HL-60/S4 (cell line): ENCODE measurements at regions not wholly inside any gene's neighbourhood (a gene's known extent, or its start where the extent isn't known, plus 50 kb on each side); places are given as distances from the start of the nearest gene placed in this dataset.

Source experiments
- in situ Hi-C: fragments of 300-500 bp; cut with MboI; formaldehyde crosslinking; loops from 2 replicates; pipeline ENCODE4 v1.14.3; 2022; ENCODE audit warnings: low sequenced_read_pairs

DNA sequence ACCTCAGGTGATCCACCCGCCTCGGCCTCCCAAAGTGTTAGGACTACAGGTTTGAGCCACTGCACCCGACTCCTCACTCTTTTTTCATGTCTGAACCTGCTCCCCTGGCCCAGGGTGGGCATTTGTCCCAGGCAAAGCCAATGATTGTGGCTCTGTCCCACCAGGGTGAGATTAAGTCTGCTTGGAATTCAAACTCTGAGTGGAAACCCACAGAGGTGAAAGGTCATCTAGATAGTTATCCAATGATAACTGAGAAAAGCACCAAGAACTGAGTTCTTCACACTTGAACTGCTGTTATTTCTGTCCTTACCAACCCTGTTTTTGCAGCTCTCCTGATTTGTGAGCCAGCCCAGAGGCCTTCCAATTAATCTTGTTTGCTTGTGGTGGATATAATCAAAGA, 62.4 kb upstream of the ACVR1 start:
- in situ Hi-C loops: no loop called here

DNA sequence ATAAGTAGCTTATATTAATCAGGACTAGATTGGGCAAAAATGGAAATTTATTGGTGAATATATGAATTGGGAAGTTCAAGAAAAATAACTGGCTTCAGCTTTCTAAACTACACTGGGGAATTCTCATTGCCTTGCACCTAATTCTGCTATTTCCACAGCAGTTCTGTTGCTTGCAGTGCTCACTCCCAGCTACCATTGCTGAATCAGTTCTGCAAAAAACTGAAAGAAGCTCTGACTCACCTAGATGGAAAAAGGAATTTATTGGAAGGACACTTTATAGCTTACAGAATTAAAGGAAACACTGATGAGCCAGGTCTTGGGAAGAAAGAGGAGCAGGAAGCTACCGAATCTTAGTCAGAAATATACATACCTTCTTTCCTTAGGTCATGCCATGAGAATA, 60.3 kb upstream of the ACVR1 start:
- in situ Hi-C loops: no loop called here

DNA sequence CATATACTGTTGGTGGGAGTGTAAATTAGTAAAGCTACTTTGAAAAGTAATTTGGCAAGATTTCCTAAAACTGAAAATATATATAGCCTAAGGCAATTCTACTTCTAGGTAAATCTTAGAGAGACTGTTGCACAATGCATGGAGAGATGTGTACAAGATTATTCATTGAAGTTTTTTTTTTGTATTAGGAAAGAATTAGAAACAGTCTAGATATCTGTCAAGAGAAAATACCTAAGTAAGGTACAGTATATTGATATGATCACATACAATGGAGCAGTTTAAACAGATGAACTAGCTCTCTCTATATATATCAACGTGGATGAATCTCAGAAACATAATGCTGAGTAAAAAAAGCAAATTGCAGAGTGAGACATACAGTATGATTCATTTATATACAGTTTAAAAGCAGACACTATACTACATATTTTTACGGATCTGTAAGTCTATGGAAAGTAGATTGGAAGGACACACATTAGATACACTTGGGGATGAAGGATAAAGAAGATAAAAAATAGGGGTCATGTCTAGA, 59.3 kb upstream of the ACVR1 start:
- in situ Hi-C loops: no loop called here

DNA sequence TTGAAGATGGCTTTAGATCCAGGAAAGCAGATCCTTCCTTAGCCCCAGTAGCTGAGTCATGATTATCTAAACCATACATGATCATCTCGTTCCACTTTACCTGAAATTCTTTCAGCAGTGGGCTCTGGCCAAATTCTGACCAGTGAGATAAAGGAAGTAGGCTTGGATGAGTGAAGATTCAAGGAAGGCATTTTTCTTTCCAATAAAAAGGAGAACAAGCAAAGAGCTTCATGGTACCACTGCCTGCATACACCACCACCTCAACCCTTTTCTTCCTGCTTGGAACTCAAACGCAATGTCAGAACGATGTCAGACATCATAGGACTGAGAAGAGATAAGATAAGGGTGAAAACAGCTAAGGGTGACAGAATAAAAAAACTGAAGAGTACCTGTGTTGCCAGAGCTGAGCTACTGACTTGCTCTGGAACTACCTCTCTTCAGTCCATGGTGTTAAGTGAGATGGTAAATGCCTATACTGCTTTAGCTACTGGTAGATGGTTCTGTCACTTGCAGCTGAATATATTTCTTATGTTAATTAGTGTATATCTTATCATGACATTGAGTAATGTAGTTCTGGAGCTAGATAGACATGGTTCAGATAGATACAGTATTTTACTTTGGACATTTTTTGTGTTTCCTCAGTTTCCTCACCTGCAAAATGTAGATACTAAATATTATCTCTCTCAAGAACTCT, 58.7 kb upstream of the ACVR1 start:
- in situ Hi-C loops: no loop called here

DNA sequence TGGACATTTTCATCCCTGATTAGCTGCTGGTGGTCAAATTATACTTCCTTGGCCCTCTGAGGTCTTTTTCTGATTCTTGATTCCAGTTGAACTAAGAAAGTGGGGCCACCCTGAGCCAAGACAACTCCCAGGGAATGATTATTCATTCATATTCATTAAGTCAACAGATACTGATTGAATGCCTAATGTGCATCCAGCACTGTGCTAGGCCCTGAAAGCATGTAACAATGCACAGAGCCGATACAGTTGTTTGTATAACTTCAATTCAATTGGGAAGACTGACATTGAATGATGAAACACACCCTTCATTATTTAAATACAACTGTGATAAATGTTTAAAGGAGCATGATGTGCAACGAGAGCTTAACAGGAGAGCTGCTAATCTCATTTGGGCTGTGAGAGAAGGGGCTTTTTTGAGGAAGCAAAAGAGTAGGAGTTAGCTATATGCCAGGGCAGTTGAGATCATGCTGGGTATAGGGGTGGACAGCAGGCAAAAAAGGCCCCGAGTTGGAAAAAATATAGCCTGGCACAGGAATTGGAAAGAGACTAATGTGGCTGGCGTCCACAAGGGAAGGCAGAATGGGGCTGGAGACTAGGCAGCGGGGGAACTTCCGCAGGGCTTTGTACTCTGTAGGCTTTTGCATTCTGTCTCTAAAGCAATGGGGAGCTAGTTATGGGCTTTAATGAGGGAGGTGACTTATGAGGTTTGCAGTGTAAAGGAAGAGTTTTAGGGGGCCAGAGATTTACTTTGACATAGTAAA, 57.2 kb upstream of the ACVR1 start:
- in situ Hi-C loops: no loop called here

DNA sequence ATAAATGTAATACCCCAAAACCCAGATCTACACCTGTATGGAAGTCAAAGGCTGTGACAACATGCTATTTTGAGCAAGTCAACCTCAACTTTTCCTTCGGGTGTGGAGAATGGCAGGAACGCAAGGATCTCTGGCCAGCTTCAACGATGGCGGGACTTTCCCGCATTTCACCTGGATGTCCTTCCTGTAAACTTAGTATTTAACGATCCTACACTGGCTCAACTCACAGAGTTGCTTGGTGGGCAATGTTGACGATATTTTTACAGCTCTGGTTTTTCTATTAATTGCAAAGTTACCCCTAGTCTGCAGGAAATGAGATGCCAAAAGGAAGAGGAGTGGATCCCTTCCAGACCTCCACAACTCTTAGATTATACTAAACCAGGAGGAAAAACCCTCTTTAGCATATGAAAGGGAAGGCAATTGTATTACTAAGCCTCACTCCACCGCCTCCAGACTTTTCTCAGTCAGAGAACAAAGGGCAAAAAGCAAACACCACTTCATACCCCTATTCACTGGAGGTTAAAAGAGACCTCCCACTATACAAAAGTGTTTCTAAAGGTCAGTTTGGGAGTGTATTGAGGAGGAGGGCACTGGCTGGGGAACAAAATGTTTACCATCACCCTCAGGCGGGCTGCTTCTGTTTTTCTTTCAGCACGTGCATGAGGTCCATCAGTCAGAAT, 56.5 kb upstream of the ACVR1 start:
- in situ Hi-C loops: no loop called here

DNA sequence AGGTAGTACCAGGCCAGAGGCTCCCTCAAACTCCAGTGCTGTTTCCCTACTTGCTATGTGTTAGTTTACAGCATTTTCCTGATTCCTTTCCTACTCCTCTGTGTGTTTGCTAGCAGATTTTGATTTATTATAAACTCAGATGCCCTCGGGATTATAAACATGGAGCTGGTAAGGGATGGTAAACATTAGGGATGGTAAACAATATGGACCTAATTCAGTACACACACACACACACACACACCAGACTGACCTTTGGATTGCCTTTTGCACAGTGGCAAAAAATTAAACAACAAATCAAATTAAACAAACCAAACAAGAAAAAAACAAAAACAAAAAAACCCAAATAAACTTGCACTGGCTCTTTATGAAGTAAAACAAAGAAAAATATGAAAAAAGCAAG, 55.4 kb upstream of the ACVR1 start:
- in situ Hi-C loops: no loop called here

DNA sequence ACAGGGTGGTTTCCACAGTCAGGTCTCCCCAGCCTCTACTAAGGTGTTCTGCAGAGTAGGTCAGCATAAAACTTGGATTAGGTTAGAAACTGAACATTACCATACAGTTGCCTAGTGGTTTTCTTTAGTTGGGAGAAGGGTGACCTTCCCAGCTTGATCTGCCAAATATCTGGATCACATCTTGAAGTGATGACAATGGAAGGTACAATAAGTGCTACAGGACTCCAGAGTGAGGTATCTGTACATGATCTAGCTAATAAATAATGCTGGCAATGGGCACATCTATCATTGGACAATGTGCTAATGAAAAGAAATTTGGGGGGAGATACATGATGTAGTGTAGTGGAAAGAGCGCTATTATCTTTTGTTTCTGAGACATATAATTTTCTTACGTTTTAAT, 54.6 kb upstream of the ACVR1 start:
- in situ Hi-C loops: no loop called here

DNA sequence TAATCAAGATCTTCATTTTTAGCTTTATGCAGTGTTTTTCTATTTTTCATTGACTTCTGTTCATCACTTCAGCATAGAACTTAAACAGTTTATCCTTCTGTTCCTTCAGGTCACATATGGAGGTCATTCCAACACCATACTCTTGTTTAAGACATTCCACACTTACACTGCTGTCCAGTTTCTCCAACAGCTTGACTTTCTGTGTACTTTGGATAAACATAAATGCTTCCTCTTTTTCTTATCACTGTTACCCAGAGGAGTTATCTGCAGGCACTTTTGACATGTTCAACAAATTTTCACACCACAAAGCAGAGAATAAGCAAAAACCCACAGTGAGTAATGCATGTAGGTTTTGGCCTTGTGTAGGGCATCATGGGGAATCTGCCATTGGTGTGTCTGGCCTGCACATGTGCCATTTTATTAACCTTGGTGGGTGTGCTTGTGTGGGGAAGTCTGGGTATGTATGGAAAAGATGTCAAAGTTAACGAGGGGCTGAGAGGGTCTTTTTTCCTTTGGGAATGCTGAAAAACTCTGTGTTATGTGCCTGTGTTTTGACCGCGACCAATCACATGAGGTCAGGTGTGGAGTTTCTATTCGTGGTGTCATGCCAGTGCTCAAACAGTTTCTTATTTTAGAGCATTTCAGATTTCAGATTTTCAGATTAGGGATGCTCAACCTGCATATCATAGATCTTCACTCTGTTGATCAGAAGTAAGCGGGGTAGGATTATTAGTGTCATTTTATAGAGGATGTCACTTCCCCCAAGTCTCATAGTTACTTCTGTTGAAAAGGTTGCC, 53.9 kb upstream of the ACVR1 start:
- in situ Hi-C loops: no loop called here

DNA sequence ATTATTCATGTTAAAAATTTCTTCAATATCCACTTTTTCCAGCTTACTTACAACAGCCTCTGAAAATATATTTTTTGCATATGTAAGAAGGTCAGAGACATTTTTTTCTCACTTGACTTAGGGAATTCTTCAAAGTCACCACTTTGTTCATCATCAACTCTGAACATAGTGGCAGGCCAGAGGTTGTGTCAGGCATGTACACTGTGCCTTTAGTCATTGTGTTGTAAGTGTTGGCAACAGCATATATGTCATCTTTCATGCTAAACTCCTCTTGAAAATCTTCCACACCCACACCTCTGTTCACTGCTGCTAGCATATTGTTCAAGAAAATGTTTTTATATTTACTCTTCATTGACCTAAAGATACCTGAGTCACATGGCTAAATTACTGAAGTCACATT, 52.2 kb upstream of the ACVR1 start:
- in situ Hi-C loops: no loop called here

DNA sequence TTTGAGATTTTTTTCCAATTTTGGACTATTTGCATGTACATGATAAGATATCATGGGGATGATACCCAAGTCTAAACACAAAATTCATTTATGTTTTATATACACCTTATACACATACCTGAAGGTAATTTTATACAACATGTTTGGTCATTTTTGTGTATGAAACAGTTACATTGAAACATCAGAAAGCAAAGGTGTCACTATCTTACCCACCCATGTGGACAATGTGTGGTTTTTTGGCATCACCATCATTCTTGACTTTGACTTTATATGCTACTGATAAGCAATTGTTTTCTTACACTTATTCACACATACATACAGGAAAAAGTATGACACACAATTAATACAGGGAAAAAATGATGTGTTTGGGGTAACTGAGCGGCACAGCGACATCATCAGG, 51.0 kb upstream of the ACVR1 start:
- in situ Hi-C loops: no loop called here
